KMS-11 (cell line): ENCODE measurements at regions not wholly inside any gene's neighbourhood (a gene's known extent, or its start where the extent isn't known, plus 50 kb on each side); places are given as distances from the start of the nearest gene placed in this dataset.
"Not testable (repeated sequence)": the region's sequence is repeated elsewhere in the genome, so short reads cannot be mapped to it uniquely, and the experiment has no call there.

Experiments
- H2AFZ ChIP-seq: fragments of 200-600 bp; sonication (generic); 2 replicates; pipeline ENCODE4 v1.6.1; 2016; ENCODE audit warnings: antibody characterized with exemption, mixed run types, low read depth
- H3K27ac ChIP-seq: fragments of 200-600 bp; sonication (generic); 2 replicates; pipeline ENCODE4 v1.6.1; 2016; ENCODE audit warnings: mild to moderate bottlenecking, mixed run types
- H3K27me3 ChIP-seq: fragments of 200-600 bp; sonication (generic); 2 replicates; pipeline ENCODE4 v1.6.1; 2017; ENCODE audit warnings: mild to moderate bottlenecking, low read depth, mixed run types, moderate library complexity; ENCODE audit not compliant: insufficient read depth
- H3K36me3 ChIP-seq: fragments of 200-600 bp; sonication (generic); 2 replicates; pipeline ENCODE4 v1.6.1; 2017; ENCODE audit warnings: mild to moderate bottlenecking, mixed run types; ENCODE audit not compliant: insufficient read depth
- H3K4me1 ChIP-seq: fragments of 200-600 bp; sonication (generic); 2 replicates; pipeline ENCODE4 v1.6.1; 2016; ENCODE audit warnings: mild to moderate bottlenecking, low read depth, mixed run types; ENCODE audit not compliant: poor library complexity, severe bottlenecking
- H3K4me2 ChIP-seq: fragments of 200-600 bp; sonication (generic); 2 replicates; pipeline ENCODE4 v1.7.0; 2016; ENCODE audit warnings: mild to moderate bottlenecking, mixed run types
- H3K4me3 ChIP-seq: fragments of 200-600 bp; sonication (generic); IDR thresholded peaks from 2 replicates; pipeline ENCODE4 v1.6.1; 2017; ENCODE audit warnings: low read depth, low read length, mixed read lengths; ENCODE audit not compliant: insufficient read depth
- H3K79me2 ChIP-seq: fragments of 200-600 bp; sonication (generic); 2 replicates; pipeline ENCODE4 v1.6.1; 2016; ENCODE audit warnings: low read depth, mixed run types; ENCODE audit not compliant: insufficient read depth
- H3K9ac ChIP-seq: fragments of 200-600 bp; sonication (generic); 2 replicates; pipeline ENCODE4 v1.6.1; 2016; ENCODE audit warnings: mild to moderate bottlenecking, mixed run types
- H4K20me1 ChIP-seq: fragments of 200-600 bp; sonication (generic); 2 replicates; pipeline ENCODE4 v1.6.1; 2016; ENCODE audit warnings: mild to moderate bottlenecking, mixed run types; ENCODE audit not compliant: insufficient read depth
- TF ChIP-seq, protein P1 (sequence below): fragments of 200-600 bp; sonication (generic); conservative IDR thresholded peaks from 2 replicates; pipeline ENCODE4 v1.6.1; 2017; ENCODE audit warnings: low read depth, mild to moderate bottlenecking, antibody characterized with exemption, low read length, moderate library complexity, mixed read lengths

DNA sequence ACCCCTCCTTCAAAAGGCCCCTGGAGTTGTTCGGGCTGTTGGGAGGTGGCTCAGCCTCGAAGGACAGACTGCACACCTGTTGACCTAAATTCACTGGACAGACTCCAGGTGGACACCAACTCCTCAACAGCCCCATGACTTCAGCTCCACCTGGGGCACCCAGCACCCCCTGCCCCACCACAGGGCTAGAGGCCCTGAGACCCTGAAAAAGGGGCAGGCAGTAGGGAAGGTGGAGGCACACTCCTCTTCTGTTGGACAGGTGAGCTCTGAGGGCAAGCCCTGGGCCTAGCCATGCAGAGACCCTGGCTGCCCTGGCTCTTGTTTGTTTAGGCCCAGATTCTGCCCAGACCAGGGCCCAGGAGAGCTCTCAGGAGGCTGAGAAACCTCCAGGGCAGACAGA is 409.7 kb upstream of the CAMK1G start:
- H2AFZ ChIP-seq, H3K4me2 ChIP-seq, H3K36me3 ChIP-seq, H3K27me3 ChIP-seq, H3K27ac ChIP-seq, H4K20me1 ChIP-seq, H3K9ac ChIP-seq, H3K4me1 ChIP-seq, H3K4me3 ChIP-seq, H3K79me2 ChIP-seq: not testable (repeated sequence)

DNA sequence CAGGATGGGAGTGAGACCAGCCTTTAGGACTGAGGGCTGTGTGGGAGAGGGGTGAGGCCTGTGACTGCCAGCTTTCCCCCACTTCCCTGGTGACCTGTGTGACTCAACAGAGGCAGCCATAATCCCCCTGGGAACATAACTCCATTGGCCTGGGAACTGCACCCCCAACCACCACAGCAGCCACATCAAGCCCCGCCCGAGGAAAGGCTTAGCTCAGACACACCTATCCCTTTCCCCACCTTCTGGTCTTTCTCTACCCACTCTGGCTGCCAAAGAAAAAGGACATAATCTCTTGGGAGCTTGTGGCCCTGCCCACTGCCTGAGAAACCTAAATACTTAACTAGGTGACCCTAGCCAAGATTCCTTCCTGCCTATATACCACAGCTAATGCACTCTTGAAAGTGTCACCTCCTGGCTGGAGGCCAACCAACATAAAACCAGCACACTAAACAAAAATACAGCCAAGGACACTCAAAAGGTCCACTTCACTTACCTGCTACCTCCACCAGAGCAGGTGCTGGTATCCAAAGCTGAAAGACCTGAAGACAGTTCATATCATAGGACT is 406.6 kb upstream of the CAMK1G start:
- Histone ChIP-seq H3K27me3 (no peaks in the 10 kb centered on the region), H2AFZ (no peak overlapping the region), H3K4me1 (peaks cover 4% of the 10 kb centered on the region), H3K79me2 (no peaks in the 10 kb centered on the region), H3K36me3 (no peaks in the 10 kb centered on the region), H3K27ac (no peak overlapping the region), H3K9ac (no peak overlapping the region), H3K4me2 (no peak overlapping the region), H4K20me1 (no peaks in the 10 kb centered on the region), H3K4me3 (no peak overlapping the region)
- TF ChIP-seq, protein P1, sequence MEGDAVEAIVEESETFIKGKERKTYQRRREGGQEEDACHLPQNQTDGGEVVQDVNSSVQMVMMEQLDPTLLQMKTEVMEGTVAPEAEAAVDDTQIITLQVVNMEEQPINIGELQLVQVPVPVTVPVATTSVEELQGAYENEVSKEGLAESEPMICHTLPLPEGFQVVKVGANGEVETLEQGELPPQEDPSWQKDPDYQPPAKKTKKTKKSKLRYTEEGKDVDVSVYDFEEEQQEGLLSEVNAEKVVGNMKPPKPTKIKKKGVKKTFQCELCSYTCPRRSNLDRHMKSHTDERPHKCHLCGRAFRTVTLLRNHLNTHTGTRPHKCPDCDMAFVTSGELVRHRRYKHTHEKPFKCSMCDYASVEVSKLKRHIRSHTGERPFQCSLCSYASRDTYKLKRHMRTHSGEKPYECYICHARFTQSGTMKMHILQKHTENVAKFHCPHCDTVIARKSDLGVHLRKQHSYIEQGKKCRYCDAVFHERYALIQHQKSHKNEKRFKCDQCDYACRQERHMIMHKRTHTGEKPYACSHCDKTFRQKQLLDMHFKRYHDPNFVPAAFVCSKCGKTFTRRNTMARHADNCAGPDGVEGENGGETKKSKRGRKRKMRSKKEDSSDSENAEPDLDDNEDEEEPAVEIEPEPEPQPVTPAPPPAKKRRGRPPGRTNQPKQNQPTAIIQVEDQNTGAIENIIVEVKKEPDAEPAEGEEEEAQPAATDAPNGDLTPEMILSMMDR: no peak

DNA sequence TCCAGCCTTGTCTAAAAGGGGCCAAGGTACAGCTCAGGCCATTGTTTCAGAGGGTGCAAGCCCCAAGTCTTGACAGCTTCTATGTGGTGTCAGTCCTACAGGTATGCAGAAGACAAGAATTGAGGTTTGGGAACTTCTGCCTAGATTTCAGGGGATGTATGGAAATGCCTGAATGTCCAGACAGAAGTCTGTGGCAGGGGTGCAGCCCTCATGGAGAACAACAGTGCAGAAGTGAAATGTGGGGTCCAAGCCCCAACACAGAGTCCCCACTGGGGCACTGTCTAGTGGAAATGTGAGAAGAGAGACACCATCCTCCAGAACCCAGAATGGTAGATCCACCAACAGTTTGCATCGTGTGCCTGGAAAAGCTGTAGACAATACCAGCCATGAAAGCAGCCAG is 400.3 kb upstream of the CAMK1G start:
- Histone ChIP-seq H2AFZ (no peak overlapping the region), H3K4me3 (no peak overlapping the region), H3K36me3 (no peaks in the 10 kb centered on the region), H3K4me1 (peaks cover 22% of the 10 kb centered on the region), H4K20me1 (no peaks in the 10 kb centered on the region), H3K4me2 (no peak overlapping the region), H3K27ac (no peak overlapping the region), H3K27me3 (no peaks in the 10 kb centered on the region), H3K9ac (no peak overlapping the region), H3K79me2 (no peaks in the 10 kb centered on the region)
- TF ChIP-seq, protein P1: no peak

DNA sequence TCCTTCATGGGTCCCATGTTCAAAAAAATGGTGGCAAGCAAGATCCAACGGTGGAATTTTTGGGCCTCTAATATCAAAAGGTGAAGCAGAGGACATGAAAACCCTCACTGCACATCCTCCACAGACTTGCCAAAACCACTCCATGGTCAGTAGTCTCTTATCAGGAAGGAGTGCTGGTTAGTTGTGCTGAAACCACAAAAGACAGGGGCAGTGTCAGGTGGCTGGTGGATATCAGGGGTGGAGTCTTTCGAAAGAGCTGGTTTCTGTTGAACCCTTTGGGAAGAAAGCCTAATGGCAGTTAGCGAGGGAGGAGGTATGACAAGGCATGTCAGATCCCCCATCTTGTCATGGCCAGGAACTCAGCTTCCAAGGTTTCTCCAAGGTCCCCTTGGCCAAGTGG is 395.9 kb upstream of the CAMK1G start:
- no peak overlapping the region for H2AFZ ChIP-seq
- H3K4me3 ChIP-seq: no peak overlapping the region
- H3K27ac ChIP-seq: no peak overlapping the region
- TF ChIP-seq, protein P1: no peak
- no peak overlapping the region for H3K9ac ChIP-seq
- no peaks in the 10 kb centered on the region for H3K79me2 ChIP-seq
- H3K4me2 ChIP-seq: peak overlapping the region; percentile 20; the same call in 1 of the 2 replicates
- no peaks in the 10 kb centered on the region for H3K27me3 ChIP-seq
- no peaks in the 10 kb centered on the region for H3K36me3 ChIP-seq
- no peaks in the 10 kb centered on the region for H4K20me1 ChIP-seq
- peaks cover 41% of the 10 kb centered on the region for H3K4me1 ChIP-seq

DNA sequence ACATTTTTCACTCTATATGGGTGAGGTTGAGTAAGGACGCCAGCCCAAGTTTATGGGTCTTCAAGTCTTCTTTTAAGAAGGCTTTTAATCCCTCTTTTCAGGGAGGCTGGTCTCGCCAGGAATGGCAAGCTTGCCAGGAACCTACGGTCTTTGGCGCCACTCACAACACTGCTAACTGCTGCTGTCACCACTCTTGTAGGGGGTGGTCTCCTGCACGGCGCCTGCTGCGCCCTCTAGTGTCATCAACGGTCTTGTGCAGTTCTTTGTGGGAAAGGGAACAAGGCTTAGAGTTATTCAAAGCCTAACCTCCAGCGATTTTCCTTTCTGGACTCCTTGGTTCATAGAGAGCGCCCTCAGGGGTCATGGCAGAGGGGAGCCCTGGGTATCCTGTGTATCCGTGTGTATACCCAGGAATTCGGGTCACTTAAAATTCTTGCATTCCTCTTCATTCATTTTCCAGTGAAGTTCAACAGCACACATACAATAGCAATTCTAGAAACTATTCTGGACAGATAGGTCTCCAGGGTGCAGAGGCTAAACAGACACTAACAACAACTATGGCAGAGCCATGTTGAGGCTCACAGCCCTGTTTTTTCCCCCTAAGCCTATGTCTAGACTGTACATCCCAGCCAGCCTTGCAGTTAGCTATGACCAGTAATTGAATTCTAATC is 392.8 kb upstream of the CAMK1G start:
- peaks cover 41% of the 10 kb centered on the region for H3K4me1 ChIP-seq
- no peaks in the 10 kb centered on the region for H3K36me3 ChIP-seq
- no peak overlapping the region for H3K4me3 ChIP-seq
- TF ChIP-seq, protein P1: peak; percentile 98
- peak overlapping the region; percentile 44; the same call in 1 of the 2 replicates for H2AFZ ChIP-seq
- H3K9ac ChIP-seq: no peak overlapping the region
- H3K79me2 ChIP-seq: no peaks in the 10 kb centered on the region
- no peaks in the 10 kb centered on the region for H3K27me3 ChIP-seq
- H3K4me2 ChIP-seq: no peak overlapping the region; the same call in 1 of the 2 replicates
- no peaks in the 10 kb centered on the region for H4K20me1 ChIP-seq
- H3K27ac ChIP-seq: peak overlapping the region; percentile 7; the same call in 1 of the 2 replicates
